ENCODE measurements at regions not wholly inside any gene's neighbourhood (a gene's known extent, or its start where the extent isn't known, plus 50 kb on each side); places are given as distances from the start of the nearest gene placed in this dataset.

- no peak for TF ChIP-seq CHD7 (IDR thresholded peaks at IDR 0.05; ENCODE audit: insufficient replicate concordance, low read length)
These were observed 80.5 kb upstream of the MFGE8 start (continued) for GRCh38 chr15:88993662-88994061.

Data from H1 (cell line).